Trophoblast cell (in vitro differentiated cells and primary cell): ENCODE measurements at regions not wholly inside any gene's neighbourhood (a gene's known extent, or its start where the extent isn't known, plus 50 kb on each side); places are given as distances from the start of the nearest gene placed in this dataset.

Experiments
- DNase-seq, 2 donors: peaks; one replicate each; pipeline ENCODE4 v3.0.0-alpha.2; 2016
- H2AFZ ChIP-seq: 2 replicates; pipeline ENCODE4 v1.6.1; 2013; ENCODE audit warnings: low read length, moderate library complexity, mild to moderate bottlenecking; ENCODE audit not compliant: insufficient read depth, poor library complexity
- H2AK5ac ChIP-seq: 2 replicates; pipeline ENCODE4 v1.6.1; 2013; ENCODE audit warnings: mild to moderate bottlenecking, low read length
- H2BK120ac ChIP-seq: 2 replicates; pipeline ENCODE4 v1.6.1; 2013; ENCODE audit warnings: low read length, mild to moderate bottlenecking, moderate library complexity; ENCODE audit not compliant: insufficient read depth, poor library complexity
- H2BK12ac ChIP-seq: 2 replicates; pipeline ENCODE4 v1.6.1; 2013; ENCODE audit warnings: mild to moderate bottlenecking, low read length, moderate library complexity
- H2BK5ac ChIP-seq: 2 replicates; pipeline ENCODE4 v1.6.1; 2013; ENCODE audit warnings: low read length, low read depth, moderate library complexity, mild to moderate bottlenecking; ENCODE audit not compliant: poor library complexity
- H3K14ac ChIP-seq: 2 replicates; pipeline ENCODE4 v1.6.1; 2013; ENCODE audit warnings: mild to moderate bottlenecking, low read length
- H3K18ac ChIP-seq: 2 replicates; pipeline ENCODE4 v1.6.1; 2013; ENCODE audit warnings: mild to moderate bottlenecking, low read length
- H3K23ac ChIP-seq: 2 replicates; pipeline ENCODE4 v1.6.1; 2013; ENCODE audit warnings: low read length
- H3K27ac ChIP-seq: 2 replicates; pipeline ENCODE4 v1.5.1; 2013; ENCODE audit warnings: low read depth, mild to moderate bottlenecking, inconsistent platforms, low read length, moderate library complexity
- H3K27me3 ChIP-seq: 2 replicates; pipeline ENCODE4 v1.6.1; 2013; ENCODE audit warnings: inconsistent platforms, mild to moderate bottlenecking, low read length, moderate library complexity; ENCODE audit not compliant: insufficient read depth
- H3K36me3 ChIP-seq, 2 experiments: 1 replicate in 1 of 2; 2 replicates in 1 of 2; pipeline ENCODE4 v1.6.1; 2013; ENCODE audit warnings: low read length in 2 of 2, mild to moderate bottlenecking in 2 of 2, moderate library complexity in 1 of 2; ENCODE audit not compliant: insufficient read depth in 2 of 2, control insufficient read depth in 1 of 2
- H3K4ac ChIP-seq: 2 replicates; pipeline ENCODE4 v1.6.1; 2013; ENCODE audit warnings: low read depth, mild to moderate bottlenecking, low read length, moderate library complexity
- H3K4me1 ChIP-seq, 2 experiments: 1 replicate in 1 of 2; 2 replicates in 1 of 2; pipeline ENCODE4 v1.6.1; 2013; ENCODE audit warnings: low read length in 2 of 2, mild to moderate bottlenecking in 2 of 2, moderate library complexity in 1 of 2; ENCODE audit not compliant: insufficient read depth in 2 of 2, control insufficient read depth in 1 of 2
- H3K4me2 ChIP-seq: 2 replicates; pipeline ENCODE4 v1.6.1; 2013; ENCODE audit warnings: inconsistent platforms, mild to moderate bottlenecking, low read length, moderate library complexity
- H3K4me3 ChIP-seq: 2 replicates; pipeline ENCODE4 v1.5.1; 2013; ENCODE audit warnings: mild to moderate bottlenecking, low read depth, low read length, inconsistent platforms
- H3K79me1 ChIP-seq: one replicate; pipeline ENCODE4 v1.6.1; 2013; ENCODE audit warnings: low read length
- H3K79me2 ChIP-seq: 2 replicates; pipeline ENCODE4 v1.6.1; 2013; ENCODE audit warnings: low read length, mild to moderate bottlenecking; ENCODE audit not compliant: control insufficient read depth, insufficient read depth, poor library complexity
- H3K9ac ChIP-seq: 2 replicates; pipeline ENCODE4 v1.6.1; 2013; ENCODE audit warnings: mild to moderate bottlenecking, low read length
- H3K9me3 ChIP-seq: 2 replicates; pipeline ENCODE4 v1.6.1; 2013; ENCODE audit warnings: low read depth, mild to moderate bottlenecking, control low read depth, inconsistent platforms, low read length; ENCODE audit not compliant: insufficient read depth
- H4K12ac ChIP-seq: 2 replicates; pipeline ENCODE4 v1.6.1; 2013; ENCODE audit warnings: low read depth, mild to moderate bottlenecking, low read length, moderate library complexity
- H4K8ac ChIP-seq: 2 replicates; pipeline ENCODE4 v1.6.1; 2013; ENCODE audit warnings: low read depth, mild to moderate bottlenecking, low read length, moderate library complexity
- H4K91ac ChIP-seq: one replicate; pipeline ENCODE4 v1.6.1; 2013; ENCODE audit warnings: low read depth, mild to moderate bottlenecking, low read length, moderate library complexity
- WGBS: extraction: QIAGEN DNeasy Blood & Tissue Kit; methylation state at CpG from one replicate; pipeline ENCODE4 v1.1.7; 2013; ENCODE audit warnings: missing lambda C conversion rate; ENCODE audit not compliant: insufficient read length, insufficient coverage; ENCODE audit errors: extremely low coverage; 5-methylcytosine and 5-hydroxymethylcytosine counted together

- H3K4ac ChIP-seq, result no peak overlapping the region
- no peak overlapping the region for H3K9ac ChIP-seq
- H3K27me3 ChIP-seq, result no peaks in the 10 kb centered on the region
- no peak overlapping the region for H2AFZ ChIP-seq
- H3K14ac ChIP-seq, result no peak overlapping the region
- H3K4me1 ChIP-seq, result no peaks in the 10 kb centered on the region
- no peak overlapping the region for H2BK12ac ChIP-seq
- no peak overlapping the region for H3K4me2 ChIP-seq
- H3K27ac ChIP-seq, result no peak overlapping the region
- no peak overlapping the region for H2BK5ac ChIP-seq
- H3K23ac ChIP-seq, result no peak overlapping the region
- no peak overlapping the region for H3K18ac ChIP-seq
- H3K79me2 ChIP-seq, result no peaks in the 10 kb centered on the region
- H2AK5ac ChIP-seq, result no peak overlapping the region
- no peak overlapping the region for H4K91ac ChIP-seq
- no CpG with 5 or more reads among the region's 3 CpGs for WGBS
- H3K4me3 ChIP-seq, result no peak overlapping the region
- no peak overlapping the region for H4K8ac ChIP-seq
- no peaks in the 10 kb centered on the region for H3K79me1 ChIP-seq
- H3K36me3 ChIP-seq, result no peaks in the 10 kb centered on the region
- no peak overlapping the region for H4K12ac ChIP-seq
- H3K9me3 ChIP-seq, result no peaks in the 10 kb centered on the region
- H2BK120ac ChIP-seq, result no peak overlapping the region
- no peak for DNase-seq
These were observed 50.9 kb upstream of the SPRED1 start for GRCh38 chr15:38201714-38202113.

GRCh38 chr15:38202361-38202760 is 50.3 kb upstream of the SPRED1 start:
- Histone ChIP-seq H3K4me3 (no peak overlapping the region), H2BK120ac (no peak overlapping the region), H3K4me1 (no peaks in the 10 kb centered on the region), H3K27ac (no peak overlapping the region), H3K27me3 (no peaks in the 10 kb centered on the region), H3K14ac (no peak overlapping the region), H3K4ac (no peak overlapping the region), H3K18ac (no peak overlapping the region), H2BK5ac (no peak overlapping the region), H3K9ac (no peak overlapping the region), H3K79me1 (no peaks in the 10 kb centered on the region), H3K23ac (no peak overlapping the region), H2AFZ (no peak overlapping the region), H4K12ac (no peak overlapping the region), H3K9me3 (no peaks in the 10 kb centered on the region), H3K36me3 (no peaks in the 10 kb centered on the region), H2BK12ac (no peak overlapping the region), H4K8ac (no peak overlapping the region), H3K79me2 (no peaks in the 10 kb centered on the region), H4K91ac (no peak overlapping the region), H3K4me2 (no peak overlapping the region), H2AK5ac (no peak overlapping the region)
- WGBS, result no CpG with 5 or more reads among the region's 1 CpG
- DNase-seq, result no peak
